ENCODE measurements at regions not wholly inside any gene's neighbourhood (a gene's known extent, or its start where the extent isn't known, plus 50 kb on each side); places are given as distances from the start of the nearest gene placed in this dataset.
A peak's percentile ranks its signal among the peaks of the same experiment; 100 is the strongest.

GRCh38 chr3:68315546-68315945, 616.8 kb downstream of the TAFA4 start:
- no peak for DNase-seq (ENCODE audit: low read depth in 1 of 2, low spot score in 1 of 2)

GRCh38 chr3:68306571-68306970, 625.8 kb downstream of the TAFA4 start:
- no peak for DNase-seq (ENCODE audit: low read depth in 1 of 2, low spot score in 1 of 2)

GRCh38 chr3:68295457-68295856, 636.9 kb downstream of the TAFA4 start:
- DNase-seq (ENCODE audit: low read depth in 1 of 2, low spot score in 1 of 2): no peak

- no peak for DNase-seq (ENCODE audit: low read depth in 1 of 2, low spot score in 1 of 2)
Measured at GRCh38 chr3:68290333-68290732, 635.9 kb upstream of the SUCLG2 start.

GRCh38 chr3:68288085-68288484, 633.7 kb upstream of the SUCLG2 start:
- DNase-seq (ENCODE audit: low read depth in 1 of 2, low spot score in 1 of 2): no peak

GRCh38 chr3:68287101-68287500, 632.7 kb upstream of the SUCLG2 start:
- DNase-seq (ENCODE audit: low read depth in 1 of 2, low spot score in 1 of 2): no peak

- no peak for DNase-seq (ENCODE audit: low read depth in 1 of 2, low spot score in 1 of 2)
Measured at GRCh38 chr3:68274286-68274685, 619.9 kb upstream of the SUCLG2 start.

GRCh38 chr3:68271145-68271544, 616.7 kb upstream of the SUCLG2 start:
- no peak for DNase-seq (ENCODE audit: low read depth in 1 of 2, low spot score in 1 of 2)

- peak in 1 of 2 donors; percentile 8 for DNase-seq (ENCODE audit: low read depth in 1 of 2, low spot score in 1 of 2)
Measured at GRCh38 chr3:68256635-68257223, 602.3 kb upstream of the SUCLG2 start.

- DNase-seq (ENCODE audit: low read depth in 1 of 2, low spot score in 1 of 2): no peak
Measured at GRCh38 chr3:68249265-68249664, 594.9 kb upstream of the SUCLG2 start.

GRCh38 chr3:68242606-68243005, 588.2 kb upstream of the SUCLG2 start:
- no peak for DNase-seq (ENCODE audit: low read depth in 1 of 2, low spot score in 1 of 2)

GRCh38 chr3:68239542-68239941, 585.1 kb upstream of the SUCLG2 start:
- DNase-seq (ENCODE audit: low read depth in 1 of 2, low spot score in 1 of 2): no peak

GRCh38 chr3:68234076-68234780, 579.8 kb upstream of the SUCLG2 start:
- no peak for DNase-seq (ENCODE audit: low read depth in 1 of 2, low spot score in 1 of 2)

GRCh38 chr3:68228856-68229255, 574.4 kb upstream of the SUCLG2 start:
- no peak for DNase-seq (ENCODE audit: low read depth in 1 of 2, low spot score in 1 of 2)

GRCh38 chr3:68220832-68221231, 566.4 kb upstream of the SUCLG2 start:
- no peak for DNase-seq (ENCODE audit: low read depth in 1 of 2, low spot score in 1 of 2)

GRCh38 chr3:68211637-68212036, 557.2 kb upstream of the SUCLG2 start:
- no peak for DNase-seq (ENCODE audit: low read depth in 1 of 2, low spot score in 1 of 2)

GRCh38 chr3:68210635-68211034, 556.2 kb upstream of the SUCLG2 start:
- no peak for DNase-seq (ENCODE audit: low read depth in 1 of 2, low spot score in 1 of 2)

GRCh38 chr3:68207327-68207726, 552.9 kb upstream of the SUCLG2 start:
- no peak for DNase-seq (ENCODE audit: low read depth in 1 of 2, low spot score in 1 of 2)

- no peak for DNase-seq (ENCODE audit: low read depth in 1 of 2, low spot score in 1 of 2)
Measured at GRCh38 chr3:68206524-68207117, 552.2 kb upstream of the SUCLG2 start.

GRCh38 chr3:68186733-68187132, 532.3 kb upstream of the SUCLG2 start:
- DNase-seq (ENCODE audit: low read depth in 1 of 2, low spot score in 1 of 2): no peak

GRCh38 chr3:68176600-68176999, 522.2 kb upstream of the SUCLG2 start:
- no peak for DNase-seq (ENCODE audit: low read depth in 1 of 2, low spot score in 1 of 2)

GRCh38 chr3:68173012-68173634, 518.7 kb upstream of the SUCLG2 start:
- DNase-seq (ENCODE audit: low read depth in 1 of 2, low spot score in 1 of 2): no peak

Data from activated CD4-positive, alpha-beta T cell treated with anti-CD3 and anti-CD28 coated beads, Interleukin-2, amount 50 U/mL, for 24 hours (primary cell).